Heart left ventricle (tissue), 13 donors: ENCODE measurements at regions not wholly inside any gene's neighbourhood (a gene's known extent, or its start where the extent isn't known, plus 50 kb on each side); places are given as distances from the start of the nearest gene placed in this dataset.

Experiments used
- CTCF ChIP-seq, 12 donors: fragments of 200-600 bp; sonication (generic) in 4 of 12; IDR thresholded peaks; one replicate each; pipeline versions ENCODE4 v1.5.0 to v1.8.0; 2018 to 2022; ENCODE audit warnings: antibody characterized with exemption in 12 of 12, mild to moderate bottlenecking in 5 of 12
- POLR2A ChIP-seq, 2 donors: fragments of 450-650 bp; IDR thresholded peaks; one replicate each; pipeline ENCODE4 v1.6.1; 2017; ENCODE audit warnings: antibody characterized with exemption in 2 of 2, mild to moderate bottlenecking in 2 of 2, moderate library complexity in 2 of 2
- donor health status: ischemic (EF 13 %, LVEDD 7.1; RV severe dilation, severe dysfunction).
- donor health status: DM: no; HTN: yes; CAD: no.
- donor health status: DM: no; HTN: no; CAD: no.
- donor health status: ischemic (EF 25% LVEDD 6.9; RV normal size, moderate dysfunction).
- donor health status: ischemic (EF 25% LVEDD 5.7; RV mildly dilated, moderate dysfunction).
- donor health status: ischemic (EF 35%, LVEDD 5.7; RV mildly dilated, moderate dysfunction).
- donor health status: nonischemic (EF 11% LVEDD 7.7; RV severe dilation, severe dysfunction).
- donor health status: DM: yes; HTN: yes; CAD: no.
- donor health status: PGD.
- donor health status: ischemic (EF 29% LVEDD 5.4; RV normal size, mild dysfunction).
- donor health status: nonischemic (EF 23%, LVEDD 6.1; RV moderate dilation, normal function).

GRCh38 chr10:33871061-33871956 is 536.8 kb upstream of the NRP1 start:
- TF ChIP-seq CTCF (IDR thresholded peaks at IDR 0.05) (no peak), POLR2A (IDR thresholded peaks at IDR 0.05) (no peak)
